ENCODE measurements at regions not wholly inside any gene's neighbourhood (a gene's known extent, or its start where the extent isn't known, plus 50 kb on each side); places are given as distances from the start of the nearest gene placed in this dataset.
A peak's percentile ranks its signal among the peaks of the same experiment; 100 is the strongest.

DNA sequence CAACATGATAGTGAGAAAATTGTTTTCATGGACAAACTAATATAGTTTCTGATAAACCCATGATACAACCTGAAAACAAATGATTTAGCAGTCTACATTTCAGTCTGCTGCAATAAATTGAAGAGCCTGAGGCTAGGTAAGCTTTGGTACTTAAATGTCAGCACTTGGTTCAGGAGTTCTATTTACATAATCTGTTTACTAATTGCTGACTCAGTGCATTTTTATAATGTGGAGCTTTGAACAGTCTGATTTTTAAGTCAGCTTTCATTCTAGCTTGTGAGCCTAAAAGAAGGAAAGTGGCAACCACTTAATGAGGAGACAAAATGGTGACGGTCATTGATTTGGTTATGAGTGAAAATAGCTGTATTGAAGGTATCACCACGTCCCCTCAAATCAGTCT, 488.6 kb downstream of the CPS1 start:
- H3K4me3 ChIP-seq (replicated peaks; ENCODE audit: low read depth, low read length): no peak overlapping the region
- no peak for DNase-seq (ENCODE audit: low read depth)
- TF ChIP-seq, protein P1, sequence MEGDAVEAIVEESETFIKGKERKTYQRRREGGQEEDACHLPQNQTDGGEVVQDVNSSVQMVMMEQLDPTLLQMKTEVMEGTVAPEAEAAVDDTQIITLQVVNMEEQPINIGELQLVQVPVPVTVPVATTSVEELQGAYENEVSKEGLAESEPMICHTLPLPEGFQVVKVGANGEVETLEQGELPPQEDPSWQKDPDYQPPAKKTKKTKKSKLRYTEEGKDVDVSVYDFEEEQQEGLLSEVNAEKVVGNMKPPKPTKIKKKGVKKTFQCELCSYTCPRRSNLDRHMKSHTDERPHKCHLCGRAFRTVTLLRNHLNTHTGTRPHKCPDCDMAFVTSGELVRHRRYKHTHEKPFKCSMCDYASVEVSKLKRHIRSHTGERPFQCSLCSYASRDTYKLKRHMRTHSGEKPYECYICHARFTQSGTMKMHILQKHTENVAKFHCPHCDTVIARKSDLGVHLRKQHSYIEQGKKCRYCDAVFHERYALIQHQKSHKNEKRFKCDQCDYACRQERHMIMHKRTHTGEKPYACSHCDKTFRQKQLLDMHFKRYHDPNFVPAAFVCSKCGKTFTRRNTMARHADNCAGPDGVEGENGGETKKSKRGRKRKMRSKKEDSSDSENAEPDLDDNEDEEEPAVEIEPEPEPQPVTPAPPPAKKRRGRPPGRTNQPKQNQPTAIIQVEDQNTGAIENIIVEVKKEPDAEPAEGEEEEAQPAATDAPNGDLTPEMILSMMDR (IDR thresholded peaks at IDR 0.05; ENCODE audit: low read length, missing control alignments): no peak

DNA sequence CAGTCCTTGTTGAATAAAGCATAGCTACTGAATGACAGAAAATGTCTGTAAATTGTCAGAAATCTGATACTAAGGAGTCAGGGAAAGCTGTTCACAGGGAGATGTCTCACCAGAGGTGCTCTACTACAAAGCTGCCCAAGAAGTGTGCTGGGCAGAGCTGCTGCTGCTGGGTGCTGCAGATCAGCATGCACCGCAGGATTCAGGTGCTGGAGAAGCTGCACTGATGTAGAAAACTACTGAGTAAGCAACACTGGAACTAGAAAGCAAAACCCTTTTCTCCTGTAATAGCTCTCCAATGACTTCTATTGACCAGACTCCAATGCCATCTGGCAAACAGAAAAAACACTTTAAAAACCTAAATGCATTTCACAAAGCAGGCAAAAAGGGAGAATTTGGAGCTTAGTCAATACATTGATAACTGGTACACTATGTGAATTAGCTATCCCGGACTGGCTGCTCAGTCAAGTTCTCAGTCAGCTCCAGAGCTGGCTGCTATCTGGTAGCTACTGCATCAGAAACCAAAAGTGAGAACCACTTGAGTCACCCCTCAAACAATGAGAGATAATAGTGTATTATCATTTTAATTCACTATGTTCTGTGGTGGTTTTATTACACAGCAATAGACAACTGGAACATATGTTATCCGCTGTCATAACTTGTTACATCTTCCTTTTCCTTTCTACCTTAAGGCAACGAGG, 493.1 kb downstream of the CPS1 start:
- no peak overlapping the region for H3K4me3 ChIP-seq (replicated peaks; ENCODE audit: low read depth, low read length)
- no peak for DNase-seq (ENCODE audit: low read depth)
- TF ChIP-seq, protein P1 (IDR thresholded peaks at IDR 0.05; ENCODE audit: low read length, missing control alignments): no peak

DNA sequence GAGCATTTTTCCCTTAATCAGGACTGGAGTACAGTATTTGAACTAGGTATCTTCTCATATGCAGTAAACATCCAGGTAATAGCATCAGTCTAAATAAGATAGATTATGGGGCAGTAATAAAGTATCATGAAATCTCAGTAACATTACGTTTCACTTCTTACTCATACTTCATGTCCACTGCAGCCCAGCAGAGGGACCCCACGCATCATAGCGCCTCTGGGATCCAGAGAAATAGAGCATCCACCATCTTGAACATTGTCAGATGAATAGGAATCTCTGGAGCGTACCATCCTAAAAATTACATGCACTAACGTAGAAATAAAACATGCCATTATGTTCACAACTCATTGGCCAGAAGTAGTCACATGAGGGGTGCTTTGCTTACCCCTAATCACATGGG, 499.0 kb downstream of the CPS1 start:
- DNase-seq (ENCODE audit: low read depth): peak; percentile 10
- TF ChIP-seq, protein P1 (IDR thresholded peaks at IDR 0.05; ENCODE audit: low read length, missing control alignments): peak; percentile 25
- no peak overlapping the region for H3K4me3 ChIP-seq (replicated peaks; ENCODE audit: low read depth, low read length)

DNA sequence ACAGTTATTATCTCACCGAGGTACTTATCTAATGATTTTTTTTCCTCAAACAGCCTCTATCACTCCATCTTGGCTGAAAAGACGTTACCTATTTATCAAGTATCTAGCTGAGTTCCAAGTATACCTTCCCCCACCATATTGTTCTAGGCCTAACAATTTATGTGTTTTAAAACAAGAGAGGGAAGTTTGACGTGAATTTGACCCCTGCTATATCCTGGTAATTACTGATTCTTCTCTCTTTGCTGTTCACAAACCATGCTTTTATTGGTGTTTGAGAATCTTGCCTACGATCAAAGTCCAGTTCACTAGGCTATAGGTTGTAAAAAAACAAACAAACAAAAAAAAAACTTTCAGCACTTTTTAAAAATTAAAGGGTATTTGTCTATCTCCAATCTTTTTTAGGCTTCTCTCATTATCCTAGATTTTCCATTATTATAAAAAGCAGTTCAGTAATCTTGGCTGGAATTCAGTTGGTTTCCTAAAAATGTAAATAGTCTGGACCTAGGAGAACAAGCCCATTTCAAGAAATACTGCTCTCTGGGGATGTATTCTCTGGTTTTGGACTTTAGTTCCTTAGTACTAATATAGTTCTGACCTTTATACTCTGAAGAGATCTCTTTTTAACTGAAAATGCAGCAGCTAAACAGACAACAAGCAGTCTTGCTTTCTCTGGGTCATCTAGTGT, 505.4 kb downstream of the CPS1 start:
- DNase-seq (ENCODE audit: low read depth): no peak
- no peak overlapping the region for H3K4me3 ChIP-seq (replicated peaks; ENCODE audit: low read depth, low read length)
- TF ChIP-seq, protein P1 (IDR thresholded peaks at IDR 0.05; ENCODE audit: low read length, missing control alignments): no peak

DNA sequence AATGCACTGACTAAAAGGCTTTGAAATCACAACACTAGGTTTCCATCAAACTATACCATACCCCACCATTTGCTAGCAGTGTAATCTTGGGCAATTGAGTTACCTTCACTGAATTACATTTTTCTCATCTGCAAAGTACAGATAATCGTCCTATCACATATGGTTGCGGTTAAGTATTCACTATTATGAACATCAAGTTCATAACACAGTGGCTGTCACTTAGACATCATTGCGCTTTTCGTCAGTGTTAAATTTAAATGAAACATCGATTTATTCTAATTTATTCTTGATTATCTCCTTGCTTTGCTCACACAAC, 505.9 kb downstream of the CPS1 start:
- H3K4me3 ChIP-seq (replicated peaks; ENCODE audit: low read depth, low read length): no peak overlapping the region
- DNase-seq (ENCODE audit: low read depth): no peak
- TF ChIP-seq, protein P1 (IDR thresholded peaks at IDR 0.05; ENCODE audit: low read length, missing control alignments): no peak

DNA sequence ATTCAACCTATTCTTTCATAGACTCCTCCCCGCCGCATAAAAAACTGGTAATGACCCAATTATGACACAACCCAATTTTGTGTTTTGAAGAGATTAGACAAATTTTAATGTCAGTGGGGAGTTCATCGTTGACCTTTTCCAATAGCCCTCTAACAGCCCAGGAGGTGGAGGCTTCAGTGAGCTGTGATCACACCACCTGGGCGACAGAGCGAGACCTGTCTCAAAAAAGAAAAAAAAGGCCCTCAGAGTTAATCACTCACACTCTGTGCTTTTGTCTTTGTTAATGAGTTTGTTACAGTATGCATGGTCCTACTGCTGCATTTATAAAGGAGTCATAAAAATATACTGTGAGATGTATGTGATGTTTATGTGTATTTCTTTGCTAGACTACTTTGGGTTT, 510.6 kb downstream of the CPS1 start:
- no peak overlapping the region for H3K4me3 ChIP-seq (replicated peaks; ENCODE audit: low read depth, low read length)
- TF ChIP-seq, protein P1 (IDR thresholded peaks at IDR 0.05; ENCODE audit: low read length, missing control alignments): no peak
- no peak for DNase-seq (ENCODE audit: low read depth)

Measured in fibroblast of pulmonary artery (primary cell).